DOHH2 (cell line): ENCODE measurements at regions not wholly inside any gene's neighbourhood (a gene's known extent, or its start where the extent isn't known, plus 50 kb on each side); places are given as distances from the start of the nearest gene placed in this dataset.

Experiments
- EZH2phosphoT487 ChIP-seq: fragments of 200-600 bp; sonication (generic); IDR thresholded peaks from 2 replicates; pipeline ENCODE4 v1.6.1; 2017; ENCODE audit warnings: borderline replicate concordance, mild to moderate bottlenecking, antibody characterized with exemption, low read length, moderate library complexity, mixed read lengths
- TF ChIP-seq, protein P1 (sequence below): fragments of 200-600 bp; sonication (generic); IDR thresholded peaks from one replicate; pipeline ENCODE4 v1.5.1; 2014; ENCODE audit warnings: antibody characterized with exemption, mild to moderate bottlenecking, low read depth, low read length; ENCODE audit not compliant: poor library complexity, severe bottlenecking

GRCh38 chr16:86899151-86899550 lies 320.8 kb downstream of the FOXL1 start:
- TF ChIP-seq, protein P1, sequence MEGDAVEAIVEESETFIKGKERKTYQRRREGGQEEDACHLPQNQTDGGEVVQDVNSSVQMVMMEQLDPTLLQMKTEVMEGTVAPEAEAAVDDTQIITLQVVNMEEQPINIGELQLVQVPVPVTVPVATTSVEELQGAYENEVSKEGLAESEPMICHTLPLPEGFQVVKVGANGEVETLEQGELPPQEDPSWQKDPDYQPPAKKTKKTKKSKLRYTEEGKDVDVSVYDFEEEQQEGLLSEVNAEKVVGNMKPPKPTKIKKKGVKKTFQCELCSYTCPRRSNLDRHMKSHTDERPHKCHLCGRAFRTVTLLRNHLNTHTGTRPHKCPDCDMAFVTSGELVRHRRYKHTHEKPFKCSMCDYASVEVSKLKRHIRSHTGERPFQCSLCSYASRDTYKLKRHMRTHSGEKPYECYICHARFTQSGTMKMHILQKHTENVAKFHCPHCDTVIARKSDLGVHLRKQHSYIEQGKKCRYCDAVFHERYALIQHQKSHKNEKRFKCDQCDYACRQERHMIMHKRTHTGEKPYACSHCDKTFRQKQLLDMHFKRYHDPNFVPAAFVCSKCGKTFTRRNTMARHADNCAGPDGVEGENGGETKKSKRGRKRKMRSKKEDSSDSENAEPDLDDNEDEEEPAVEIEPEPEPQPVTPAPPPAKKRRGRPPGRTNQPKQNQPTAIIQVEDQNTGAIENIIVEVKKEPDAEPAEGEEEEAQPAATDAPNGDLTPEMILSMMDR, result no peak
- no peak for TF ChIP-seq EZH2phosphoT487
